Vagina (tissue), 2 donors: ENCODE measurements at regions not wholly inside any gene's neighbourhood (a gene's known extent, or its start where the extent isn't known, plus 50 kb on each side); places are given as distances from the start of the nearest gene placed in this dataset.

Source experiments
- CTCF ChIP-seq, 3 experiments: fragments of 450-650 bp in 2 of 3; fragments of 200-600 bp in 1 of 3; sonication (generic) in 1 of 3; IDR thresholded peaks; one replicate each; pipeline ENCODE4 v1.5.1; 2017 to 2019; ENCODE audit warnings: antibody characterized with exemption in 3 of 3, mild to moderate bottlenecking in 2 of 3, moderate library complexity in 2 of 3
- POLR2A ChIP-seq, 2 donors: fragments of 450-650 bp; IDR thresholded peaks; one replicate each; pipeline ENCODE4 v1.6.1; 2017; ENCODE audit warnings: antibody characterized with exemption in 2 of 2, mild to moderate bottlenecking in 2 of 2, moderate library complexity in 2 of 2
- POLR2AphosphoS5 ChIP-seq, 2 donors: sonication (generic); formaldehyde crosslinking; IDR thresholded peaks; one replicate each; pipeline ENCODE4 v1.9.0; 2017; ENCODE audit warnings: antibody characterized with exemption in 2 of 2, mild to moderate bottlenecking in 2 of 2, low read depth in 1 of 2; ENCODE audit not compliant: insufficient read depth in 1 of 2

- TF ChIP-seq CTCF (IDR thresholded peaks at IDR 0.05) (no peak), POLR2A (IDR thresholded peaks at IDR 0.05) (no peak), POLR2AphosphoS5 (IDR thresholded peaks at IDR 0.05; ENCODE audit: insufficient read depth in 1 of 2, low read depth in 1 of 2) (no peak)
Observed at GRCh38 chr2:217553202-217553601, 449.6 kb downstream of the TNS1 start.
